Femur (tissue), 1 donor: ENCODE measurements at regions not wholly inside any gene's neighbourhood (a gene's known extent, or its start where the extent isn't known, plus 50 kb on each side); places are given as distances from the start of the nearest gene placed in this dataset.

Source experiments
- DNase-seq: peaks from one replicate; pipeline ENCODE4 v3.0.0-alpha.2; 2017

DNA sequence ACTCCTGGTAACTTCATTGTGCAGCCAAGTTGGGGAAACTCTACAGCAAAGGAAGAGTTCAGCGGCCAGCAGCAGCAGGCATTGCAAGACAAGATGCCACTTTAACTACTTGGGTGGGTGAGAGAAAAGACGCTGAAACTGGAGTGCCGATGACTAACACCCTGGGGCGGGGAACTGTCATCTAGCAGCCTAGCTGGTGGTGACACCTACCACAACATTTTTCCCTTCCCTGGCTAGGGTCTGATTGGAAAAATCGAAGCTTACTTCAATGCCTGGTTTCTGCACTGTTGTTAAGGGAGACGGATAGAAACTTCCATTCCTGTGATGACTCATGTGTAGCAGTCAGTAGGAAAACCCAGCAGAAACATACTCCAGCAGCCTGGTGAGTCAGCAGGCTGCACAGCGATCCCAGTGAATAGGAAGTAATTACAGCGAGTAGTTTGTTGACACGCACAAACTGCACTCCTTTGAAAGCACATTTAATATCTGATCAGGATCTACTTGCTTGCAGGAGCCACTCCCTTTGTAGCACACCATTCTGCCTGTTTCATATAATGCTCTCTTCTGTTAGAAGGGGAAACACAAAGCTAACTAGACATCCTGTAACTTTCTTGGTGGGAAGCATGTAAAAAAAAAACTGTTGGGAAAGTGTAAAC is 62.1 kb upstream of the MAPRE2 start:
- DNase-seq = peak; percentile 81

DNA sequence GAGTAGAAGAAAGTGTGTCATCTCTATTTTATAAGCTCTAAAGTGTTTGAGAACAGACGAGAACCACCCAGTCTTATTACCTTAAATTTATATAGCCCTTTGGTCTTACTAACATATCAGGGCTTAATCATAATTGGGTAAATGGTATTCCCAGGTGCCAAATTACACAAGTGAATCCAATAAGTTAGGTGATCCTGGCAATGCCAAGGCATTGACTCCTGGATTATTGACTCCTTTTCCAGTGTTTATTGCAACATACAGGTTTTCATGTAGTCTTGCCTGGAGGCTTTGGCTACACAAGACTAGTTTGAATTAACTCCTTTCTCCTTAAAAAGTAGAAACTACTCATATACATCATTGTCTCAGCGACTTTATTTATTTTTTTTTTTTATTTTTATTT is 59.7 kb upstream of the MAPRE2 start:
- DNase-seq = no peak

DNA sequence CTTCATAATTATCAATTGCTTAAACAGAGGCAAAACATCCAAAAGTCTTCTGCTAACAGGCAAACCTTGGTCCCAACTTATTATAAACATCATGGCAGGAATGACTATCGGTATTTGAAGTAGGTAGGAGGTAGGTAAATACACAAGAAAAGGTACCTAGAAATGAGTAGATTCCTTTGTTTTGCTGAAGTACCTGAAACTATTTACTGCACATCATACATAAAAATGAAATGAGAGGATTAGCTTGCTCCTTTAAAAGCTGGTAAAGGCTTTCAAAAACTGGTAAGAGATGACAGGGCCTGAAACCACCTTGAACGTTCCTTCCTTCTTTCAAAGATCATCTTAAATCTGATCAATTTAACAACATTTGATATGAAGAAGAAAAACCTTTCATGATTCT is 55.2 kb upstream of the MAPRE2 start:
- DNase-seq = no peak

DNA sequence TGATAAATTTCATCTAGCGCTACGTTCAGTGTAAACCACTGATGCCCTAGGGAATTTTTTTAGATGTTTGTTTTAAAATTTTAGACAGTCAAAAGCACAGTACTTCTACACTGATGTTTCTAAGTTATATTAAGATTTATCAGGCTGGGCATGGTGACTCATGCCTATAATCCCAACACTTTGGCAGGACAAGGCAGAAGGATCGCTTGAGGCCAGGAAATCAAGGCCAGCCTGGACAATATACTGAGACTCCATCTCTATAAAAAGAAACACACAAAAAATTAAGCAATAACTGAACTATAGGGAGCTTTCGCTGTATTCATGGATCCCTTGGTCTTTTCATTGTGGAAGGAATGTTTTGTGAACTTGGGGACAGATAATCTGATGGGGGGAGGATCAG is 50.6 kb upstream of the MAPRE2 start:
- DNase-seq = no peak

DNA sequence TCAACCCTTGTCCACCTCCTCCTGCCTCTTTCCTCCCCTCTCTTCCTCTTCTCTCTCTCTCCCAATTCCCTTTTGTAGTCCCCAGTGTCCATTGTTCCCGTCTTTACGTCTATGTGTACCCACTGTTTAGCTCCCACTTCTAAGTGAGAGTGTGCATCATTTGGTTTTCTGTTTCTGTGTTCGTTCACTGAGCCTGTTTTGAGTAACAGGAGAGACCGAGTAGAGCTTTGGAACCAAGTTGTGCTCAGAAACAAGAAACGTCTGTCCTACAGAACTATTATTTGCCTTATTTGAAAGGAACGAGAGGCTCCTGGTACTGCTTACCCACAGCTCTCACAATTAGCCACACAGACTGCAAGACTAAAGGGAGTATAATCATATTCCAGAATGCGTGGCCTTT is 50.1 kb upstream of the MAPRE2 start:
- no peak for DNase-seq
